Large intestine (tissue), 3 donors: ENCODE measurements at regions not wholly inside any gene's neighbourhood (a gene's known extent, or its start where the extent isn't known, plus 50 kb on each side); places are given as distances from the start of the nearest gene placed in this dataset.

Source experiments
- DNase-seq, 2 donors: peaks; one replicate each; pipeline versions ENCODE4 v3.0.0 to v3.0.0-alpha.2; 2013
- H3K27ac ChIP-seq: one replicate; pipeline ENCODE4 v1.5.1; 2013; ENCODE audit warnings: low read length
- H3K27me3 ChIP-seq: 2 replicates; pipeline ENCODE4 v1.6.1; 2013; ENCODE audit warnings: low read length; ENCODE audit not compliant: control insufficient read depth, insufficient read depth
- H3K36me3 ChIP-seq: 2 replicates; pipeline ENCODE4 v1.6.1; 2013; ENCODE audit warnings: low read length; ENCODE audit not compliant: control insufficient read depth, insufficient read depth
- H3K4me1 ChIP-seq: one replicate; pipeline ENCODE4 v1.6.1; 2013; ENCODE audit warnings: low read length; ENCODE audit not compliant: control insufficient read depth, insufficient read depth
- H3K4me3 ChIP-seq: one replicate; pipeline ENCODE4 v1.5.1; 2013; ENCODE audit warnings: low read length
- H3K9me3 ChIP-seq: one replicate; pipeline ENCODE4 v1.6.1; 2013; ENCODE audit warnings: mild to moderate bottlenecking, low read depth, low read length, moderate library complexity; ENCODE audit not compliant: control insufficient read depth
- WGBS: methylation state at CpG from one replicate; pipeline ENCODE4 v1.1.5; 2013; ENCODE audit warnings: low lambda C conversion rate; ENCODE audit not compliant: insufficient coverage; 5-methylcytosine and 5-hydroxymethylcytosine counted together

DNA sequence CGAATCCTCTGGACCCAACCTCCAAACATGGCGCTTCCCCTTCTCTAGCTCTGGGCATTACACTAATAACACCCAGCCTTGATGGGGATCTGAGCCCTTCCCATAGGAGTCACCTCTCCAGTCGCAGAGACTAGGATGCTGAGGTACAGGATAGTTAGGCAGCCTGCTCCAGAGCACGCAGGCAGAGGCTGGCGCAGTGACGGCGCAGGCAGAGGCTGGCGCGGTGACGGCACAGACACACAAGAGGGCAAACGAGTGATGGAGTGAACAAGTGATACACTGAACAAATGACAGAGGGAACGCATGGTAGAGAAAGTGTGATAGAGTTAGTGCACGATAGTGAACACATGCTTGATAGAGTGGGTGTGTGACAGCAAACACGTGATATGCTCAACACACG is 518.5 kb downstream of the EIPR1 start:
- no peak overlapping the region for H3K27ac ChIP-seq
- no peaks in the 10 kb centered on the region for H3K9me3 ChIP-seq
- 97% methylated on average over 6 of the region's 15 CpGs for WGBS
- no peak for DNase-seq
- H3K4me1 ChIP-seq = no peaks in the 10 kb centered on the region
- H3K4me3 ChIP-seq = no peak overlapping the region
- H3K27me3 ChIP-seq = no peaks in the 10 kb centered on the region
- no peaks in the 10 kb centered on the region for H3K36me3 ChIP-seq

DNA sequence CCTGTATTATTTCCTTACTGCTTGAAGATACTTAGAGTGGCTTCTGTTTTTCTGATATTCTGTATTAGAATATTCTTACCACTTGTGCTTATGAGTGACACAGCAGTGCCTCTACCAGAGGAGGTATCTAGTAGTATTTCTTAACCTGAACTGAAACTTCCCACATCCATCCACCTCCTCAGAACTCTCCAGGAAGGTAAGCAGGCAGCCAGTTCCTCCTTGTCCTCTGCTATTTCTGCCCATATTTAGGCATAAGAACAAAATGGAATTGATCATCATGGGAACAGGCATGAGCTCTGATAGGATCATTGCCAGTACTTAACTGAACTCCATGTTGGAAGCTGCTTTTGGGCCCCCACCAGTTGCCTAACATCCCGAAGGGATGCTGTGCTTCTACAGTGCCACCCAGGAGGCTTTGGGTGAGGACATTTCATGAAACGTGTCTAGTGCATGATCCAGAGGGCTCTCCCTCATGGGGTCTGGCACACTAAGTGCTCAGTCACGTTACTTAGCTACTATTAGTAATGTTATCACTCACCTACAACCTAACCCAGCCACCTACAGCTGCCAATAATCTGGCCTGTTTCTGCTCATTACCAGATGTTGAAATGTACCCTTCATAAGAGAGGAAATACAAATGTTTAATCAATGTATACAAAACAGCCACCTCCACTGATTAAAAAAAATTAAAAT is 520.7 kb downstream of the EIPR1 start:
- H3K4me1 ChIP-seq = no peaks in the 10 kb centered on the region
- no peak overlapping the region for H3K27ac ChIP-seq
- WGBS = no CpG with 5 or more reads among the region's 3 CpGs
- DNase-seq = no peak
- no peaks in the 10 kb centered on the region for H3K9me3 ChIP-seq
- H3K36me3 ChIP-seq = no peaks in the 10 kb centered on the region
- no peaks in the 10 kb centered on the region for H3K27me3 ChIP-seq
- H3K4me3 ChIP-seq = no peak overlapping the region

DNA sequence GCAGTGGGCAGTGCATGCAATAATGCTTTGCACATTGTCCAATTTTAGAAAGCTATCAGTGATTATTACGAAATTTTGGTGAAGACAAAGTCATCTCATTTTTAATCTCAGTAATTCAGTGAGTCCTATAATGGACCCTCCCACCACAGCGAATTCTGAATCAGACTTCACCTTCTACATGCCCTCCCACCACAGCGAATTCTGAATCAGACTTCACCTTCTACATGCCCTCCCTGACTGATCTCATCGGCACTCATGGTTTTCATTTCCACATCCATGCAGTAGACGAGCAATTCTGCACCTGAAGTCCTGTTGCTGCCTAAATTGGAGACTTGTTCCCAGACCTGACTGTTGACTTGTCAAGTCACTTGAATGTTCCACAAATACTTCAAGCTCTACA is 522.3 kb downstream of the EIPR1 start:
- WGBS = 80% methylated on average over 1 of the region's 5 CpGs
- no peak overlapping the region for H3K4me3 ChIP-seq
- no peaks in the 10 kb centered on the region for H3K9me3 ChIP-seq
- no peaks in the 10 kb centered on the region for H3K27me3 ChIP-seq
- H3K36me3 ChIP-seq = no peaks in the 10 kb centered on the region
- no peak overlapping the region for H3K27ac ChIP-seq
- H3K4me1 ChIP-seq = no peaks in the 10 kb centered on the region
- no peak for DNase-seq

DNA sequence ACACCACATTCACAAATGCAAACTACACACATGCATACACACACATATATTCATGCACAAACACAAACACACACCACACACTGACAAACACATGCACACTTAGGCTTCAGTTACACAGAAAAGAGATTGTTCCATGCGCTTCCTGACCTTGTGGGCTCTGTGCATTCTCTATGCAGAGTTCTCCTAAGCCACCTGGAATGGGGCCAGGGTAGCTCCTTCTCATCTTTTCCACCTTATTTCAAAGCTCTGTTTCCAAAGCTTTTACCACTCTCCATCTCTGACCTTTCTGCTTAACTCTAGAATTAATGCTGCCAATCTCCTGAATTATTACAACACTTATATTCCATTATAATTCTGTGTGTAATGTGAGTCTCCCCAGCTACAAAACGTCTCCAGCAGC is 522.3 kb upstream of the MYT1L start:
- Histone ChIP-seq H3K4me1 (no peaks in the 10 kb centered on the region), H3K27ac (no peak overlapping the region), H3K36me3 (no peaks in the 10 kb centered on the region), H3K4me3 (no peak overlapping the region), H3K27me3 (no peaks in the 10 kb centered on the region), H3K9me3 (no peaks in the 10 kb centered on the region)
- WGBS = 67% methylated on average over 1 of the region's 2 CpGs
- DNase-seq = no peak

DNA sequence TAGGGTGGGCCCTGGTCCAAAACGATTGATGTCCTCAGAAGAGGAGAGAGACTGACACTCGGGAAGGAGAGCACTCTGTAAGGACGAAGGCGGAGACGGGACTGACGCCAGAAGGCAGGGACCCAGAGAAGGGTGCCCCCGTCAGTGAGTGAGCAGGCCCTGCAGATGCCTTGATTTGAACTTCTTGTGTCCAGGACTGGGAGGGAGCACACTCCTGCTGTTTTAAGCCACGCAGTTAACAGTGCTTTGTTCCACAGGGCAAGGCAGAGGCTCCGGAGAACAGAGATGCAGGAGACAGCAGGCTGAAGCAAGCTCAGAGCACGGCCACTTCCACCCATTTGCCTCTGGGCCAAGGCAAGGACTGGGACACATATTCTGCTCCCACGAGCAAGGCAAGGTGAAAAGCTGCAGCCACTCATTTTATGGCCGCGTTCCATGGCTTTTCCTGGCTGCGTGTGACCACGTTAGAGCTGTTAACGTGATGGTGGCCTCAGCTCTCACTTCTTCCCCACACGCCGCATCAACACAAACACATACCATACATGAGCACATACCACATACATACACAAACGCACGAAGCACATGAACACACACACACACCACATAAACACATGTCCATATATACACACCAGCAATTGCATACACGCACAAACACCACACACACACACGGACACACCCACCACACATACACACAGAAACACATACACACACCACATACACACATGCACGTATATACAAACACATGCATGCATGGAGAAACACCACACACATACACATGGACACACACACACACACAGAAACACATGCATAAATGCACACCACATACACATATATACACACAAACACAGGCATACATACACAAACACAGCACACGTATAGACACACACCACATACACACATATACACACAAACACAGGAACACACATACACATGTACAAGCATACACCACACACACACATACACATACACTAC is 521.0 kb upstream of the MYT1L start:
- no CpG with 5 or more reads among the region's 24 CpGs for WGBS
- H3K27me3 ChIP-seq = no peaks in the 10 kb centered on the region
- no peak overlapping the region for H3K27ac ChIP-seq
- H3K4me1 ChIP-seq = no peaks in the 10 kb centered on the region
- no peaks in the 10 kb centered on the region for H3K9me3 ChIP-seq
- DNase-seq = no peak
- no peak overlapping the region for H3K4me3 ChIP-seq
- H3K36me3 ChIP-seq = no peaks in the 10 kb centered on the region

DNA sequence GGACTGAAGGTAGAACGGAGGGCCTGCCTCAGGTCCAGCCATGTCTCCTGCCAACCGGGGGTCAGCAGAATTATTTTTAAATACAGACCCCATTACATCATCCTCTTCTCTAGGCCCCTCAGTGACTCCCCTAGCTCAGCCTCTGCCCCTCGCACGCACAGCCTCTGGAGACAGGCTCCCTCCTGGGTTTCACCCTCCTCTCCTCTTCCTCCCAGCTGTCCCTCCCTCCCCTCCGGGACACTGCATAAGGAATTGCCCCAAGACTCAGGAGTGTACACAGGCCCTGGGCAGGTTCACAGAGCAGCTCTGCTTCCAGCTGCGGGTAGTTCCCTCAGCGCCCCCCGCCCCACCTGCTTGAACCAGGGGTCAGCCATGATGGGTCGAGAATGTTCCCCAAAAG is 520.2 kb upstream of the MYT1L start:
- whole genome bisulfite sequencing = no CpG with 5 or more reads among the region's 9 CpGs

DNA sequence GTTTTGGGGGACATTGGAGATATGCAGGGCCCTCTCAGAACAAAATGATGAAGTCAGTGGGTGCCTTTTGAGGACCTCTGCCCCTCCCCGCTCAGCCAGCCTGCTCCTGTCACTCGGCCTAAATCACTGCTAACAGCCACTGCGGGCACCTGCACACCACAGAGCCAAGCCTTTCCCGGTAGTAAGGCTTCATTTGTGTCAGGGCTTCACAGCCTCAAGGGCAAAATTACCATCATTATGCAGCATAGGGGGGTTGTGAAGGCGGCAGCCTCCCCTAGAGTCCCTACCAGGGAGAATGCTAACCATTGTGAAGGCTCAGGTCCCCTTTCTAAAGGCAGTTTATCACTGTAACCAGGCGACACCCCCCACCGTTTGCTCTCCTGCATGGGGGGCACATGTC is 519.8 kb upstream of the MYT1L start:
- Histone ChIP-seq H3K27ac (no peak overlapping the region), H3K4me3 (no peak overlapping the region), H3K4me1 (no peaks in the 10 kb centered on the region), H3K36me3 (no peaks in the 10 kb centered on the region), H3K9me3 (no peaks in the 10 kb centered on the region), H3K27me3 (no peaks in the 10 kb centered on the region)
- no peak for DNase-seq
- no CpG with 5 or more reads among the region's 7 CpGs for WGBS

More for the DNA sequence above, 520.2 kb upstream of the MYT1L start:
- DNase-seq = no peak
- no peaks in the 10 kb centered on the region for H3K36me3 ChIP-seq
- no peaks in the 10 kb centered on the region for H3K27me3 ChIP-seq
- H3K27ac ChIP-seq = no peak overlapping the region
- H3K9me3 ChIP-seq = no peaks in the 10 kb centered on the region
- H3K4me1 ChIP-seq = no peaks in the 10 kb centered on the region
- no peak overlapping the region for H3K4me3 ChIP-seq

DNA sequence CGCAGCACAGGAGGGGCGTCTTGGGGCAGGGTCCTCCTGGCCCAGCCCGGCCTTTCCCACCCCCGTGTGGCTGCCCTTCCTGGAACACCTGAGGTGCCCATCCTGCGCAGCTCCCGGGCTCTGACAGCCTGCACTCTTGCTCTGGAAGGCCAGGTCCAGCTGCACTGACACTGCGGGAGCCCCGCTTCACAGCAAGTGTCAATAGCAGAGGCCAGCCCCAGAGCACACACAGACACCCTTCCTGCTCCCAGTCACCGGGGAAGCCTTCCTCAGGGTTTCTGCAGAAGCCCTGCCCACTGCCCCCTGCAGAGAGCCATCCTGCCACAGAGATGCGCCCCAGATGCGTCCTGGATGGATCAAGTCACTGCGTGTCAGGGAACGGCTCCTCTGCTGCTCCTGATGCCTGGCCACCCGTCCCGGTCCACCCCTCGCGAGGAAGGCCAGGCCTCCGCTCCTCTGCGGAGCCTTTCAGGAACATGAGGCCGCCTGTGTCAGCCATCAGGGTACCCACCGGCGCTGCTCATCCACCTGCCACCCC is 519.2 kb upstream of the MYT1L start:
- no peak for DNase-seq
- Histone ChIP-seq H3K9me3 (no peaks in the 10 kb centered on the region), H3K27ac (no peak overlapping the region), H3K27me3 (no peaks in the 10 kb centered on the region), H3K4me1 (no peaks in the 10 kb centered on the region), H3K36me3 (no peaks in the 10 kb centered on the region), H3K4me3 (no peak overlapping the region)
- WGBS = no CpG with 5 or more reads among the region's 22 CpGs

DNA sequence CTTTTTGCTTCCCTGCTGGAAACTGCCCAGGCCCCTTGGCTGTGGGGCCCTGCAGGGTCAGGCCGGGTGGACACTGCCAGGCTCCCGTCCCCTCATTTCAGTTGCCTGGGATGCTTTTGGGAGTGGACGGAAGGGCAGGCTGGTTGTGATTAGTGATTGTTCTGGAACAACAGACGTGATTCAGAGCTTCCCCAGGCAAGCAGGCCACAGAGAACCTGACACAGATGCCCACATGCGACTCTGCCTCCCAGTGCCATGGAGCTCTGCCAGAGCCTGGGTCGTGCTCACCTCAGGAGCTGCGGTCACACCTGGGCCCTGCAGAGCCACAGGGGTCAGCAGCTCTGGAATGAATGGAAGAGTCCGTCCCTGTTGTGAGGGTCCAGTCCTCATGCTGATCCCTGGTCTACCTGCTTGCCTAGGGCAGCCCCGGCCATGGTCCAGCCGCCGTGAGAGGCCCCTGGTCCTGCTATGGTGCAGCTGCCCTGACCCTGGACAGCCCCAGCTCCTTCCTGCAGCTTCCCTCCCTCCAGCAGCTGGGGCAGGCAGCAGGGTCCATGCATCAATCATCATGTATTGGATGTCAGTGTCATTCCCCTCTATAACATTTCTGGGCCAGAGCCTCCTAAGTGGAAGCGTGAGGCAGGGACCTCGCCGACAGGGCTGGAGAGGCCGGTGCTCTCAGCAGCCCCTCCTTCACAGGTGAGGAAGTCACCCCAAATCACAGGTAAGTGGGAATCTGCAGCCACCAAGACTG is 518.6 kb upstream of the MYT1L start:
- H3K9me3 ChIP-seq = no peaks in the 10 kb centered on the region
- WGBS = no CpG with 5 or more reads among the region's 15 CpGs
- no peaks in the 10 kb centered on the region for H3K27me3 ChIP-seq
- H3K4me1 ChIP-seq = no peaks in the 10 kb centered on the region
- no peak overlapping the region for H3K4me3 ChIP-seq
- no peak for DNase-seq
- no peaks in the 10 kb centered on the region for H3K36me3 ChIP-seq
- no peak overlapping the region for H3K27ac ChIP-seq
